Kidney glomerular epithelial cell (primary cell): ENCODE measurements at regions not wholly inside any gene's neighbourhood (a gene's known extent, or its start where the extent isn't known, plus 50 kb on each side); places are given as distances from the start of the nearest gene placed in this dataset.
"Not testable (repeated sequence)": the region's sequence is repeated elsewhere in the genome, so short reads cannot be mapped to it uniquely, and the experiment has no call there.

Experiments
- DNase-seq: peaks from one replicate; lab custom pipeline; 2025; lab: John Stamatoyannopoulos, UW

DNA sequence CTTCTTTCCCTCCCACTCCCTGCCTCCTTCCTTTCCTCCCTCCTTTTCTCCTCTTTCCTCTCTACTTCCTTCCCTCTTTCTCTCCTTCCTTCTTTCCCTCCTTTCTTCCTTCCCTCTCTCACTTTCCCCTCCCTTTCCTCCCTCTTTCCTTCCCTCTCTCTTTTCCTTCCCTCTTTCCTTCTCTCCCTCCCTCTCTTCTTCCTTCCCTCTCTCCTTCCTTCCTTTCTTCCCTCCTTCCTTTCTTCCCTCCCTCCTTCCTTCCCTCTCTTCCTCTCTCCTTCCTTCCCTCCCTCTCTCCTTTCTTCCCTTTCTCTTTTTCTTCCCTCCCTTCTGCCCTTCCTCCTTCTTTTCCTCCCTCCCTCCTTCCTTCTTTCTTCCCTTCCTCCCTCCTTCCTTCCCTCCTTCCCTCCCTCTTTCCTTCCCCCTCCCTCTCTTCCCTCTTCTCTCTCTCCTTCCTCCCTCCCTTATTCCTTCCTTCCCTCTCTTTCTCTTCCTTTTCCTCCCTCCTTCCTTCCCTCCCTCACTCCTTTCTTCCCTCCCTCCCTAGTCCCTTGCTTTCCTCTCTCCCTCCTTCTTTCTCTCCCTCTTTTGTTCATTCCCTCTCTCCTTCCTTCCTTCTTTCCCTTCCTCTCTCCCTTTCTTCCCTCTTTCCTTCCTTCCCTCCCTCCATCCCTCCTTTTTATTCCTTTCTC lies 443.9 kb downstream of the ZNF536 start:
- no peak for DNase-seq

DNA sequence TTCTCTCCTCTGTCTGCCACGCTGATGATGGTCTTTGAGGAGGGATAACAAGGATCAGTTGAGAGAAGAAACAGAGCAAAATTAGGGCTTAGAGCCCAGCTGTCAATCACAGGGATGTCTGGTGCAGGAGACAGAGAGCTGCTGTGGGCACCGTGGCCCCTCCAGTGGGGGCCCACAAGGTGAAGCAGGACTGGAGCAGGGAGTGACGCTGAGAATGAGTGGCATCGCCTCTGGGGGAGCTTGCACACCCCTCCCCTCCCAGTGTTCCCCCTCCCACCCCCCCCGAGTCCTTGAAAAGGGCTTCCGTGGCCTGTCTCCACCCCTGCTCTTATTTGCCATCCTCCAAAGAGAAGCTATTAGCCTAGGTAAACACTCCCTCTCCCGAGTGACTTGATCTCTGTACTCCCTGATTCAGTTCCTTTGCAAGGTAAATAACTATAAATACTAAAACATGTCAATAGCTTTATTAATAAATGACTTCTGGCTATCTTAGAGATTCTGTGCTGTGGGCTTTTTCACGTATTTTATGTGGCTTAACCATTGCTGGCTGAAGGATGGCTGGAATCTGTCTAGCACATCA lies 440.0 kb downstream of the ZNF536 start:
- no peak for DNase-seq

DNA sequence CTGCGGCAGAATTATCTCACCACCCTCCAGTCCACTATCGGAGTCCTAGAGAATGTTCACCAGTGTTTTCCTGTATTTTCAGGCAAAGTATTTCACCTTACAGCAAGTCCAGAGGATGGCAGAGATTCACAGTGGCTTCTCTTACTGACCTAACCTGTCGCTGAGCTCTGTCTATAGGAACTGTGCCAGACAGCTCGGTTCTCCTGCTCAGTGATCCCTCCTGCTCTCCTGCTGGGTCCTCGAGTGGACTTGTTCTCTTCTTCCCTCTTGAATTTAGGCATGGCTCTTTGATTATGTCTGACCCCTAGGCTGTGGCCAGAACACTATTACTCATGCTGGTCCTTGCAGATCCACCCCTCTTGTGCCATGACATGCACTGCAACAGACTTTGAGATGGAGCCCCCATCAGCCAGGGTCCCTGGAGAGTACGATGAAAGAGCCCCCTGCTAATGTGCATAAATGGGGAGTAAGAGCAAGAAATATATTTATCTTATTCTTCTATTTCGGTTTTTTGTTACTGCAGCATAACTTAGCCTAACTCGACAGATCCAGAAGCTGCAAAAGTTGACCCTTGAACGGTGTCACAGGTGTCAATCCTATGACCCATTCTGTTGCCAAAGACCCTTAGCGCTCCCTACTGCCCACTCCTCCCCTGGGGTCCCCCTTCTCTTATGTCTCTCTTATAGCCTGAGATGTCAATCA lies 439.4 kb downstream of the ZNF536 start:
- DNase-seq, result no peak

DNA sequence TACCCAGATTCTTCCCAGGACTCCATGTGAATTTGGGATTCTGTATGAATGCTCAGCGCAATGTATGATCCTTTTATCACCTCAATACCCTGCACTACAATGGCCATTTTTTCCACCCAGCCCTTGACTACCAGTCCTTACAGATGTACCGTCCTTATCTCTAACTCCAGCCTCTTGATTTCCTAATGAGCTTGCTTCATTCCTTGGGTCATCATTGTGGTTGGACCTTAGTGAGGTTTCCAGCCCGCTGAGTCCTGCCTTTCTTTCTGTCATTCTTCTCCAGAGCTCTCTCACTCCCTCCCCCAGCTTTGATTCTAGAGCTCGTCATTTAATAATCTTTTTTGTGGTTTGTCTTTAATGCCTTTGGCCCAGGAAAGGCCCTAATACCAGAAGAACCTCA lies 438.5 kb downstream of the ZNF536 start:
- no peak for DNase-seq

DNA sequence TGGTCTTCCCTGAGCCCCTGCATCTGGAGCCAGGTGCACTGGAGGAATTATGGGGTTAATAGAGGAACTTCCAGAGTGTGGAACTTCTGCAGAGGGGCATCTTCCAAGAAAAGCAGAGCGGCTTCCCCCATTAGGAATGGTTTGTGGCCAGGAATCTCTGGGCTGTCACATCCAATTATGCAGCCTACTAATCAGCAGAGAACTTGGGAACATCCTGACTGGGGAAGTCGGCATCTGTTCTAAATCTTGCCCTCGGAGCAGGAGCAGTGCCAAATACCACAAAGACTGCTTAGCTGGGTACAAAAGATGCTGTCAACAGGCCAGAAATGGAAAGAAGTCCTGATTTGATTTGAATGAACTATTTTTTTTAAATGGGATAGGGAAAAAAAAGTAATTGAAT lies 435.1 kb downstream of the ZNF536 start:
- DNase-seq, result no peak

DNA sequence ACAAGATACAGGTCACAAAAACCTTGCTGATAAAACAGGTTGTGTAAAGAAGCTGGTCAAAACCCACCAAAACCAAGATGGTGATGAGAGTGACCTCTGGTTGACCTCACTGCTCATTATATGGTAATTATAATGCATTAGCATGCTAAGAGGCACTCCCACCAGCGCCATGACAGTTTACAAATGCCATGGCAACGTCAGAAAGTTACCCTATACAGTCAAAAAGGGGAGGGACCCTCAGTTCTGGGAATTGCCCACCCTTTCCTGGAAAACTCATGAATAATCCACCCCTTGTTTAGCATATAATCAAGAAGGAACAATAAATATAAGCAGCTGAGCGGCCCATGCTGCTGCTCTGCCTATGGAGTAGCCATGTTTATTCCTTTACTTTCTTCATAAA lies 434.1 kb downstream of the ZNF536 start:
- no peak for DNase-seq

DNA sequence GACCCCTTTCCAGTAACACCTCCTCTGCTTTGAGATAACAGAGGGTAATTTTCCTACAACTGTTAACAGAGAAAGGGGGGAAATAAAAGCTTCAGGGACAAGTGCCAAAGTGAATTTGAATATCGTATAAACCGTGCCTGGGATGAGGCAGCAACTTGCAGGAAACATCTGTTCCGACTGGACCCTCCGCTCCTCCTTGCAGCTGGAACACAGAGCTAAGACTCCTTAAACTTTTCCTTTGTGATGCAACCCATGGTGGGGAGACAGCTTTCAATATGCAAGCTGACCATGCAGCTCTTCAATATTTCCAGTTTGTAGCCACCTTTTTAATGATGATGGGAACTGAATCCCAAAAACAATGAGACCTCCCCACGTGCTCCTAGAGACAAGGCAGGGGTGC lies 432.6 kb downstream of the ZNF536 start:
- no peak for DNase-seq

DNA sequence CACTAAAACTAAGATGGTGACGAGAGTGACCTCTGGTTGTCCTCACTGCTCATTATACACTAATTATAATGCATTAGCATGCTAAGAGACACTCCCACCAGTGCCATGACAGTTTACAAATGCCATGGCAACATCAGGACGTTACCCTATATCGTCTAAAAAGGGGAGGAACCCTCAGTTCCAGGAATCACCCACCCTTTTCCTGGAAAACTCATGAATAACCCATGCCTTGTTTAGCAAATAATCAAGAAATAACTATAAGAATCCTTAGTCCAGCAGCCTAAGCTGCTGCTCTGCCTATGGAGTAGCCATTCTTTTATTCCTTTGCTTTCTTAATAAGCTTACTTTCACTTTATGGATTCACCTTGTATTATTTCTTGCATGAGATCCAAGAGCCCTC lies 432.1 kb downstream of the ZNF536 start:
- DNase-seq, result not testable (repeated sequence)

DNA sequence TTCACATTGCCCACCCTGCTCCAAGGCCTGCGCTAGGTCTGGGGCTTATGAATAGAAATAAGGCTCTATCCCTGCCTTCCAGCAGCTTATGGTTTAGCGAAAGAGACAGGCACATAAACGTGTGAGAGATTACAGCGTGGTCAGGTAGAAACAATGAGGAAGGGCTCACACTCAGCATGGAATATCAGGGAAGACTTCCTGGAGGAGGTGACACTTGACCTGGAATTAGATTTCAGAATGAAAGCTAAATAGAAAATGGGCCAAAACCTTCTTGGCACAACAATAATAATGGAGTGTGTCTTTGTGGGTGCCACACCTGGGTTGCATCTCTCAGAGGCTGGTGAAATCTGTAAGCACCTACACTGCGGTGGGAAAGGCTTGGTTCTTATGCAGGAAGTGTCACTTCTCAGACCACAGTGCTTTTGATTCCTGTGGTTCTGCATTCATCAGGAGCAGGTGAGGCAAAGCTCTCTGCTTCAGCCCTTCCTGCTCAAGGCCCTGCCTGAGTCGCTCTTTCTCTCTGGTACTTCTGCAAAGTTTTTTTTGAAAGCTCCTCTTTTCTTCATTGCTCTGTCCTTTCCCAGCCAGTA lies 430.3 kb downstream of the ZNF536 start:
- no peak for DNase-seq

DNA sequence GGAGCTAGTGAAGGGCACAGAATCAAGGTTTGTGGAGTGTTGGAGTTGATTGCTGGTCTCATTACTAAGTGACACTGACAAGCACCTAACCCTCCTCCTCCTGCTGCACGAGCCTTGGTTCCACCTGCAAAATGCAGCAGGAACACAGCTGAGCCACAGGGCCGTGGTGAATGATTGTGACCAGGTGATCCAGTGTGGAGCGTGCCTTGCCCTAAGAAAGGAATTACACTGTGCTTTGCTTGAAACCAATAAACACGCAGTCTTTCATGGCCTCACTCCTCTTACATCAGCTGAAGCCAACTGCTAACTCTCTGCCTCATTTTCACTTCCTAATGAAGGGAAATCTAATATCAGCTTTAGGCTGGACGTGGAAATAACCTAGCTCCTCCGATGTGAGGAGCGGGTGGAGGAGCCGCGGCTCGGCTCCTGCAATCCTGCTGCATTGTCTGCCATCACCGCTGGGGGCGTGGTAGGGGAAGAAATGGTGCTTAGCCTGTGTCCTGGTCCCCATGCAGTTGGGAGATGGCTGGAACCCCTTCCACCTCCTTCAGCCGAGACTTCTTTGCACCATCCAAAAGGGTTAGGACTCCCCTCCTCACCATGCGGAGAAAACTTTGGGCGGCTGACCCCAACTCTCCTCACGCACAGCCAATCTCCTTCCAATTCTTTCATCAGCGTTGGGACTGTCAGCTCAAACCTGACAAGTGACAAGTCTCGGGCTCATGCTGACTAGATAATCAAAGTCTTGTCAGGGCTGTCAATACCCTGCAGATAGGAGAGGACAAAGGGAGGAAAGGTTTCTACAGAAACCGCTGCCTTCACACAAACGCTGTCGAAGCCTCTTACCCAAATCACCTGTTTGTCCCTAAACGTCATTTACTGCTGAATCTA lies 427.9 kb downstream of the ZNF536 start:
- DNase-seq, result peak; percentile 17

DNA sequence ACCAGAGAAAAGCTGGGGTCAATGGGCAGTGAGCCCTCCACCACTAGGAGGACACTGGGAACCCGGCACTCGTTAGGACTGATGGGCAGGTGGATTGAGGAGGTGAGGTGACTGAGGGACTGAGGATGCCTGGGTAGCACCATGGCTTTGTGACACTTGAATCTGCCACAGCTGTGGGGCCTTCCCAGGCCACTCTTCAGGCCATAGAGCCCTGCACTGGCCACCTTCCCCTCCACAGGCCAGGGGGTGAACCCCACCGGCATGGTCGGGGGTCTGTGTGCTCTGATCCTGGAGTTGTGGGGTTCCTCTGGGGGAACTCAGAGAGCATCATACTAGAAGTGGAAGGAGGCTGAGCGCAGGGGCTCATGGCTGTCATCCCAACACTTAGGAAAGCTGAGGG lies 423.5 kb downstream of the ZNF536 start:
- no peak for DNase-seq

DNA sequence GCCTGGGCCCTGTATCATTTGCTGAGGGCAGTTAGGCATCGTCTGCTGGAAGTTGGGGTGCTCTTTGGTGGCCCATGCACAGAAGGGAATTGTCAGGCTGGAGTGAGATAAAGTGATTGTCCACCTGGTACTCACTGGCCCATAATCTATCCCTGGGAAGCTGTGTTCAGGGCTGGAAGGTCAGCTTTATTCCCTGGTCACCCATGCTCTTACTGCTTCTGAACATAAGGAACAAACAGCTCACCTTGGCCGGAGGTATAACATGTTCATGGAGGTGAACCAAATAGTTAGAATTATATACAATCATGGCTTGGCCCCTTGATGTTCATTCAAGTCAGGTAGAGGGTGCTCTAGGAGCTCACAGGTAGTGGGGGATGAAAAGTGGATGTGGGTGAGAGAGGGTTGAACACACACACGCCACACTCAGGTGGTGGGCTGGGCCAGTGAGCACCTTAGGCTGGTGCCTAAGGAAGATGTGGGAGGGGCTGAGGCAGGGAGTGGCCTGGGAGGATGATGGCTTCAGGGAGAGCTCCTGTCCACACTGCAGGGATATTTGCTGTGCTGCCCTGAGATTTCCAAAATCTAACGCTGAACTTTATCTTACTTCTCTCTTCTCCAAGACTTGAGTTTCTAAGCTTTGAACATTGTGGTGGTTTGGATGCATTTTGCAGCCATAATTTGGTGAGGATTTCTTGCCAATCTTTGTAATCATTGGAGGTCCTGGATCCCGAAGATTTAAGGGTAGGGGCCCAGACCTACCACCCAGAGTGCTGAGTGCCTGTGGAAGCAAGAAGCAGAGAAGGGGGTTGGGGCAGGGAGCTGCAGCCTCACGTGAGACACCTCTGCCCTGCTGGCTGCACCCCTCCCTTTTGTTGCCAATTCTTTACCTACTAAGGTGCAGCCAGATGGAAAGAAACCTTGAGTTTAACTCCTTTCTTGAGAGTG lies 420.6 kb downstream of the ZNF536 start:
- DNase-seq, result no peak

DNA sequence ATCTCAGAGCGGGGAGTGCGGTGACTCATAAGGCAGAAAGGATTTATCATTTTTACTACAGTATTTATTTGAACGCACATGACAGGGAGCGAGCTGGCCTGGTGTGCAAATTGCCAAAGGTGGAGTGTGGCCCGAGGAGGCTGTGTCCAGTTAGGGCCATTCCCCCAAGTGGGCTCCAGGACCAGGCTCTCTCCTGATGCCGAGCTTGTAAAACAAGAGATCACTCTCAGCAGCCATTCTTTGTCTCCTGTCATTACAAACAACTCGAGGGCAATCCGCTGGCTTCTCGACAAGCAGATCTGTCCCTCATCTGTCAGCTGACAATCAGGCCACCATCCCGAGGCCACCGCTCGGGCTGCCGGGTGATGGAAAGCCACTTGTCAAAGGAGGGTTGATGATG lies 418.9 kb downstream of the ZNF536 start:
- no peak for DNase-seq

DNA sequence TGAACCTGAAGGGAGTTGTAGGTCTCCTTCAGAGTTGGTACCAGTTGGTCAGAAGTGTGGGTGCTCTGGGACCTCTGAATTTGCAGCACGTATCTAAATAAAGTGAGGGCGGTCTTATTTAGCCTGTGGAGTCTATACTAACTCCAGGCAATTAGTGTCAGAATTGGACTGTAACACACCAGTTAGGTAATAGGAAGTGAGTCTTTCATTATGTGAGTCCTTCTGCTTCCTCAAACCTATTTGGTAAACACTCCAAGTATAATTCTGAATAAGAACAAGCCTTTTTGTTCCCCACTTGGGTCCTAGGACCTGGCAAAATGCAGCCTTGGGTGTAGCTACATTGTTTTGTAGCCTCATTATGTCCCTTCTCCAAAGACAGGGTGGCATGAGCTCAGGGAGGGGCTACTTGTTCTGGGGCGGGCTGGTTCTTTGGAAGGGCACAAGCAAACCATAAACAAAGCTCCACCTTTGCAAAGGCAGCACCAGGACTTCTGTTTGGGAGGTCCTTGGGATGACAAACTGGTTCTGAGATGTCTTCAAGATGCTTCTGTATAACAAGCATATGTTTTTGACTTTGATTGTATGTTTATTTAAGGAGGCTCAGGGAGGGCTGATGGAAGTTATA lies 418.0 kb downstream of the ZNF536 start:
- no peak for DNase-seq

DNA sequence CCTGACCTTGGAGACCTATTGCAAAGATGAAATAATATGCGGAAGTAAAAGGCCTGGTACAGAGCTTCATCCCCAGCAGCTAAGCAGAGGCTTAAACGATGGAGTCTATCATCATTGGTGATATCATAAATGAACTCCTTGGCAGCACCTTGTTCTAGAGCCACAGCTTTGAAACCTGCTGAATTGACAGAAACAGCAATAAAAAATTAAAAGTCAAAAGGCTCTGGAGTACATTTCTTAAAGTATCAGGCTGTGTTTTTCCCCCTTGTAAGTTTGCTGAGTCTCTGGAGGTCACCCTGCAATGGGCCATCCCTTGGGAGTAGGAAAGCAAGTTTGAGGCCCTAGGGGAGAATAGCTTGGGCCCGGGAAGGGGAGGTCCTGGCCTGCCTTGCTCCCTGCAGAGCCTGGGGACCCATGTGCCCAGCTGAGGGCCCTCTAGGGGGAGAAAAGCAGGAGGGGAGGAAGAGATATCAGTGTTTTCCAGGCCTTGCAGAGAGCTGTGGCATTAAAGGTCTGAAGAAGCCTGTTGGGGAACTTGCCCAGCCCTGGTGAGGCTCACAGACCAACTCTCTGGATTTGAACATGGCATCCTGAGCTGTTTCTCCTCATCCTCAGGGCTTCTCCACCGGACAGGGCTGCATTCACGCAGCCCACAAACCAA lies 416.1 kb downstream of the ZNF536 start:
- DNase-seq, result no peak

DNA sequence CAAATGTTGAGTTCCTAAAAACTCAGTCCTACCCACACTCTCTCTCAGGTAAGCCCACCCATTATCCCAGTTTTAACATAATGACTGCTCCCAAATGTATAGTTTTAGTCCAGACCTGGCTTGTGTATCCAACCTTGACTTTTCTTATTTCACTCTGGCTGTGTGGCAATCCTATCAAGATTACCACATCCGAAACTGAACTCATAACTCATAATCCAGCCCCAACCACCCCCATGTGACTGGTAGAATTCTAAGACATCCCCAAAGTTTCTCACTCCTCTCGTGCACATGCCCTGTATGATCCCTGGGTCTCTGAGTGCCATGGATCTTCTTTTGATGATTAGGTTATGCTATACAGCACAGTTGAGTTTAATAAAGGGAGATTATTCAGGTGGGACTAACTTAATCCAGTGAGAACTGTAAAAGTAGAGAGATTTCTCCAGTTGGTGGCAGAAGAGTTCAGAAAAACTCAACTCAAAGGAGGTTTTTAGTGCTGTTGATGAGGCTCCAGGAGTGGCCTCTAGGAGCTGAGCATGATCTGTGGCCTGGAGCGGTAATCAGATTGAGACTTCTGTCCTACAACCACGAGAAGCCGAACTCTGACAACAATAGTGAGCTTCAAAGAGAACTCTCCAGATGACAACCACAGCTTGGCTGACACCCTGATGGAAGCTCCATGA lies 413.4 kb downstream of the ZNF536 start:
- no peak for DNase-seq

DNA sequence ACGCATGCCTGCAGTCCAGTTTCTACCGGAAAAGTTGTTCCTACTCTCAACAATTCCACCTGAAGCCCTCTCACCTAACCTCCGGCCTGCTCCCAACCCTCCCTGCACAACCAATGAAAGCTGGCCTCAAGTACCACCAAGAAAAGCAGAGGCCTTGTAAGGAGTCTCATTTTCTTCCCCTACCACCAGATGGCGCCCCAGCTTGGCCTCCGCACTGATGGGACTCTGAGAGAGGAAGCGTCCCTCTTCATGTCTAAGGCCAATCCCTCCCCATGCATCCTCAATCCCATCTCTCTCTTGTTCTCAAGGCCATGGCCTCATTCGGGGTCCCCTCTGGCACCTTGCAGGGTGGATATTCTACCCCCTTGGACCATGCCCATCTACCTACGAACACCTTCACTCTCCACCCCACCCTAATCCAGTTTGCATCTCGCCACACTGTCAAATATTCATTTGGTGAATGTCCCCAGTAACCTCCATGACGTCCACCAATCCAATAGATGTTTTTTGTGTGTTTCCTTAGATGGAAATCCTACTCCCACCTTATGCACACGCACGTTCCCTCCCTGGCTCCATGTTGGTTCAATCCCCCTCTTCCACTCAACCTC lies 412.8 kb downstream of the ZNF536 start:
- DNase-seq, result no peak

DNA sequence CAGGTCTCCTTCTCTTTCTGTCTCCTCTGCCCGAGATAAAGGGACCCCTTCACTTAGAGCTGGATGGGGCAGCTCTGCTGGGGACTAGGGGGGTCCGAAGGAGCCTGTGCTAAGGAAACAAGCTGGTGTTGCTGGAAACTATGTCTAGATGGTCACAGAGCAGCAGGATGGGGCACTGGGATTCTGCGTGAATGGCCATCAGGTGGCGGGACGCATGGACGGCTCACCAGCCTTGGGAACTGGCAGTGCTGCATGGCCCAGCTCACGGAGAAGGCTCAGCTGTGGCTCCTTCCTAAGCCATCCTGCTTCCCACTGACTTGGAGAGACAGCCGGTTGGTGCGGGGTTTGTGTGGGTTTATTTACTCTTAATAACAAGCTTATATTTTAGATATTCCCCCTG lies 411.8 kb downstream of the ZNF536 start:
- no peak for DNase-seq

DNA sequence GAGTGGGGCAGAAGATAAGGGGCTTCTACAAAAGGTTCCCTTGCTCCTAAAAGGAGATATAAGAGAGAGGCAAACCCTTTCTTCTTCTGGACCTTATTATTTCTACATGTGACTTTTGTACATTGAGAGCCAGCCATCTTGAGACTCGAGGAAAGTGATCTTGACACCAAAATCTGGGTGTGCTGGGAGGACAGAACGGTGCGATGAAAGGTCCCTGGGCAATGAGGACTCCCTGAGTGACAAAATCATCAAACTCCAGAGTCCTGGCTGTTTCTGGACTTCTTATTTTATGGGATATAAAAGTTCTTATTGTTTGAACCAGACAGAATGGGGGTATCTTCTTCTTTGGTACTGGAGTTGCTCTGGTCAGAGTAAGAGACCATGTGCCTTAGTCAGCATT lies 411.0 kb downstream of the ZNF536 start:
- no peak for DNase-seq
